ENCODE measurements at regions not wholly inside any gene's neighbourhood (a gene's known extent, or its start where the extent isn't known, plus 50 kb on each side); places are given as distances from the start of the nearest gene placed in this dataset.

DNA sequence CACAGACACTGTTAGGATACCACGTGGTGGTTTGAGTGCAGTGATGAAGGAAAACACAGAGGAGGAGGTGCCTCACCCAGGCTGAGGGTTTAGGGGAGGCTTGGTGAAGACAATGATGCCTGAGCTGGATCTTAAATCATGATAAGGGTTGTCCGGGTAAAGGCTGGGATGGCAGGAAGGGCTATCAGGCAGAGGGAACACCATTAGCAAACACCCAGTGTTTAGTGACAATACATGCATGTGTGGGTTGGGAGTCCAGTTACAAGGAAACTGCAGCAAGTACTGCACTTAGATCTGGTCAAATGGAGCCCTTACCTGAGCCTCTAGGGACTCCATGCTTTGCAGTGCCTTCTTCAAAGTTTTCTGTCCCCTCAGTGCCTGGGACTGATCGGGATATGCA is 79.8 kb upstream of the MBOAT2 start:
- no peak for TF ChIP-seq EZH2 (IDR thresholded peaks at IDR 0.05; ENCODE audit: borderline replicate concordance, low read depth, low read length, poor library complexity, severe bottlenecking)
- TF ChIP-seq, protein P1, sequence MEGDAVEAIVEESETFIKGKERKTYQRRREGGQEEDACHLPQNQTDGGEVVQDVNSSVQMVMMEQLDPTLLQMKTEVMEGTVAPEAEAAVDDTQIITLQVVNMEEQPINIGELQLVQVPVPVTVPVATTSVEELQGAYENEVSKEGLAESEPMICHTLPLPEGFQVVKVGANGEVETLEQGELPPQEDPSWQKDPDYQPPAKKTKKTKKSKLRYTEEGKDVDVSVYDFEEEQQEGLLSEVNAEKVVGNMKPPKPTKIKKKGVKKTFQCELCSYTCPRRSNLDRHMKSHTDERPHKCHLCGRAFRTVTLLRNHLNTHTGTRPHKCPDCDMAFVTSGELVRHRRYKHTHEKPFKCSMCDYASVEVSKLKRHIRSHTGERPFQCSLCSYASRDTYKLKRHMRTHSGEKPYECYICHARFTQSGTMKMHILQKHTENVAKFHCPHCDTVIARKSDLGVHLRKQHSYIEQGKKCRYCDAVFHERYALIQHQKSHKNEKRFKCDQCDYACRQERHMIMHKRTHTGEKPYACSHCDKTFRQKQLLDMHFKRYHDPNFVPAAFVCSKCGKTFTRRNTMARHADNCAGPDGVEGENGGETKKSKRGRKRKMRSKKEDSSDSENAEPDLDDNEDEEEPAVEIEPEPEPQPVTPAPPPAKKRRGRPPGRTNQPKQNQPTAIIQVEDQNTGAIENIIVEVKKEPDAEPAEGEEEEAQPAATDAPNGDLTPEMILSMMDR (conservative IDR thresholded peaks at IDR 0.05; ENCODE audit: low read depth, low read length): no peak
